GM04504 (cell line): ENCODE measurements at regions not wholly inside any gene's neighbourhood (a gene's known extent, or its start where the extent isn't known, plus 50 kb on each side); places are given as distances from the start of the nearest gene placed in this dataset.

Experiments used
- DNase-seq: peaks from one replicate; pipeline ENCODE4 v3.0.0-alpha.2; 2012; ENCODE audit warnings: low read depth

GRCh38 chr10:74760086-74760979, 66.1 kb upstream of the KAT6B start:
- DNase-seq = peak; percentile 32

DNA sequence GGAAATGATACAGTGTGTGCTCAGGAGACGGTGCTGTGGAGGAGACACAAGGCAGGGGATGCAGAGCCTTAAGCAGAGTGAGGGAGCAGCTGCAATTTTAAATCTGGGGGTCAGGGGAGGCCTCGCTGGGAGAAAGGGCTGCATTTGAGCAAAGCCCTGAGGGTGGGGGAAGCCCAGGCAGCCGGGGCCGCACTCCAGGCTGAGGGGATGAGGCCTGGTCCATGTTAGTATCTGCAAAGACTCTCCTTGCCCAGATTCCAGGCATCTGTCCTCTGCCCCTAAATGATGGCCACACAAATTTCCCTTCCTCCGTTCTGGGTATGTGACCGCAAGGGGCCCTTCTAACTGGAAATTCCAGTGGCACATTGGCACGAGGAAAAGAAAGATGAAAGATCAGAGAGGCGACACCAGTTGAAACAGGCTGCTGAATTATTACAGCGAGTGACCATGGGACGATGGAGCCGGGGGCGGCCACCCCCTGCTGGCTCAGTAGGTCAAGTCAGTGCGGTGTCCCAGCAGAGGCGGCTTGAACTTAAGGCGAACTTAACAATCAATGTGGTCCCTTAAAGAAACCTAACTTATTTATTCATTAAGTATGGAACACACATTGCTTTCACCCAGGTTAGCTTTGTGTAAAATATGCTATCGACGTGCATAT, 62.3 kb upstream of the KAT6B start:
- DNase-seq = no peak

DNA sequence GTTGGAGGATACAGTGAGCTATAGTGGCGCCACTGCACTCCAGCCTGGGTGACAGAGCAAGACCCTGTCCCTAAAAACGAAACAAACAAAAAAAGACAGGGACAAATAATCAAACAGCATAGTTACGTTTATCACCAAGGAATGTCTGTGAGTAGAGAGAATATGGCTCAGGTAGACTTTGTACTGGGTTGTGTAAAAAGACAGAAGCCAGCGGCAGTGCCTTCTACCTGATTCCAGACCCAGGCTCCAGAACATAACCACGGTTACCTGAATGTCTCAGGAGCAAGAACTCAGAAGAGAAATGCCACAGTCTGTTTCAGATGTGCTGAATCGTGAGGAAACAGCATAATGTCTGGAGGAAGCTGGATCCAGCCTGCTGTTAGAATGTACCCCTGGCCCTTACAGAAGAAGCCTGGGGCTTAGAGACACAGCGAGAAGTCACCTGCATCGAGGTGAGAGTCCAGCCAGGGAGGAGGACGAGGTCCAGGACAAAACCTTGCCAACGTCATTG, 60.9 kb upstream of the KAT6B start:
- no peak for DNase-seq

DNA sequence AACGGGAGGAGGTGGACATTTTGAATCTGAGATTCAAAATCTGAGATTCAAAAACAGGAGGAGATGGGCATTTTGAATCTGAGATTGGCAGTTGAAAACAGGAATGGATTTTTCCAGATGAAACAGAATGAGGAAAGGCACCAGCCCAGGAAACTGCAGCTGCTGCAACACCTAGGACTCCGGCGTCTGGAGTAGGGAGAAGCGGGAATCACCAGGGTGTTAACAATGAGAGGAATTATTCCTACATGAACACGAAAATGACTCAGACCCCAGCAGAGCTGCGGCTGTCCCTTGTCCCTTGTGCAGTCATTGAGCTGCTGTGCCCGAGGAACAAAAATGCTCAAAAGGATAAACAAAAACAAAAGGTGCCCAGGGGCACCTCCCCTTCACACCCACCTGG, 59.9 kb upstream of the KAT6B start:
- DNase-seq = no peak

GRCh38 chr10:74770400-74770799, 56.0 kb upstream of the KAT6B start:
- no peak for DNase-seq

DNA sequence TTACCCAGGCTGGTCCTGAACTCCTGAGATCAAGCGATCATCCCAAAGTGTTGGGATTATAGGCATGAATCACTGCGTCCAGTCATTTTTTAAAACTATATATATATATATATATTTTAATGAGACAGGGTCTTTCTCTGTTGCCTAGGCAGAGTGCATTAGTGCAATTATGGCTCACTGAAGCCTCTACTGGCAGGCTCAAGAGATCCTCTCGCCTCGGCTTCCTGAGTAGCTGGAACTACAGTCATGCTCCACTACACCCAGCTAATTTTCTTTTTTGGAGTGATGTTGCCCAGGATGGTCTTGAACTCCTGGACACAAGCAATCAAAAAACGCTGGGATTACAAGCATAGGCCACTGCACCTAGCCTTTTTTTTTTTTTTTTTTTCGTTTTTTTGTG, 55.3 kb upstream of the KAT6B start:
- no peak for DNase-seq

GRCh38 chr10:74775099-74775498, 51.3 kb upstream of the KAT6B start:
- DNase-seq = no peak
